ENCODE measurements at regions not wholly inside any gene's neighbourhood (a gene's known extent, or its start where the extent isn't known, plus 50 kb on each side); places are given as distances from the start of the nearest gene placed in this dataset.

DNA sequence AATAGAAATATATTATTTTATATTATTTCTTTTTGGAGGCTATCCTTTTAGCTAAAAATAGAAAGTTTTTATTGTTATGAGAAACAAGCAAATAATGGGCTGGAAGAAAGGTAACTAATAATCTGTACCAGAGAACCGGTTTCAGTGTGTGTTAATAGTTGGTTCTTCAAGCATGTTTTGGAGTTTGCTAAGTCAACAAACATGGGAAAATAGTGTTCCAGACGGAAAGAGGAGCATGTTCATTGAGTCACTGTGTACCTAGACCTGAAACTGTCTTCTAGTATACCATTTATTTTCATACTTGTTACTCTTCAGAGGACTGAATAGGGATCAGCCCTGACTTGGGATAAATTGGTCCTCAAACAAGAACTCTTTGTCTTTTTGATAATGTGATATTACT is 134.5 kb upstream of the CWC22 start (continued):
- TF ChIP-seq, protein P1, sequence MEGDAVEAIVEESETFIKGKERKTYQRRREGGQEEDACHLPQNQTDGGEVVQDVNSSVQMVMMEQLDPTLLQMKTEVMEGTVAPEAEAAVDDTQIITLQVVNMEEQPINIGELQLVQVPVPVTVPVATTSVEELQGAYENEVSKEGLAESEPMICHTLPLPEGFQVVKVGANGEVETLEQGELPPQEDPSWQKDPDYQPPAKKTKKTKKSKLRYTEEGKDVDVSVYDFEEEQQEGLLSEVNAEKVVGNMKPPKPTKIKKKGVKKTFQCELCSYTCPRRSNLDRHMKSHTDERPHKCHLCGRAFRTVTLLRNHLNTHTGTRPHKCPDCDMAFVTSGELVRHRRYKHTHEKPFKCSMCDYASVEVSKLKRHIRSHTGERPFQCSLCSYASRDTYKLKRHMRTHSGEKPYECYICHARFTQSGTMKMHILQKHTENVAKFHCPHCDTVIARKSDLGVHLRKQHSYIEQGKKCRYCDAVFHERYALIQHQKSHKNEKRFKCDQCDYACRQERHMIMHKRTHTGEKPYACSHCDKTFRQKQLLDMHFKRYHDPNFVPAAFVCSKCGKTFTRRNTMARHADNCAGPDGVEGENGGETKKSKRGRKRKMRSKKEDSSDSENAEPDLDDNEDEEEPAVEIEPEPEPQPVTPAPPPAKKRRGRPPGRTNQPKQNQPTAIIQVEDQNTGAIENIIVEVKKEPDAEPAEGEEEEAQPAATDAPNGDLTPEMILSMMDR (IDR thresholded peaks at IDR 0.05): no peak
- TF ChIP-seq RCOR1 (IDR thresholded peaks at IDR 0.05; ENCODE audit: low read length) (no peak), SMC3 (IDR thresholded peaks at IDR 0.05; ENCODE audit: low read depth, low read length) (no peak), JUND (IDR thresholded peaks at IDR 0.05) (no peak), FOXJ3 (CRISPR knock-in tag; IDR thresholded peaks at IDR 0.05) (no peak), FOSL2 (IDR thresholded peaks at IDR 0.05; ENCODE audit: borderline replicate concordance, low read depth) (no peak)
- TF ChIP-seq, protein P2, sequence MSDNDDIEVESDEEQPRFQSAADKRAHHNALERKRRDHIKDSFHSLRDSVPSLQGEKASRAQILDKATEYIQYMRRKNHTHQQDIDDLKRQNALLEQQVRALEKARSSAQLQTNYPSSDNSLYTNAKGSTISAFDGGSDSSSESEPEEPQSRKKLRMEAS (IDR thresholded peaks at IDR 0.05; ENCODE audit: low read depth): no peak

DNA sequence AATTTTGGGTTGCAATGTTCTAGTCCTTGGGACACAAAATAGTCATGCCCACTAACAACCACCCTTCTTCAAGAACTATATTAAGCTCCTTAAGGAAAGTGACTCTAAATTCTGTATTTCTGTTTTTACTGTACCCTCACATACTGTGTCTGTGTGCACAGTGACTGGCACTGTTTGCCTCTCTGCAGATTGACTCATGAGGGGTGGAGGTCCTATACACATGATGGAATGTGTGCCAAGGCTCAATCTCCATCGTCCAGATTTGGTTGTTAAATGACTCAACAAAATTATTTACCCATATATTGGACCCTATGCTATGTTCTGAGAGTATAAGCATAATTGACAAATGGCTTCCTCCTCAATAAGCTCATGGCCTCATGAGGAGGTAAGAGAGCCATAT is 126.6 kb upstream of the CWC22 start:
- no peaks in the 10 kb centered on the region for H3K27me3 ChIP-seq (ENCODE audit: insufficient read depth)
- CTCF ChIA-PET: interaction anchor here (1.9 kb wide), 1 partner anchor 10 kb away, joined by 8 read pairs; no protein-coding TSS in a partner anchor
- H3K27ac ChIP-seq (ENCODE audit: low read depth in 2 of 2, low read length in 1 of 2): no peak overlapping the region
- H3F3A ChIP-seq (replicated peaks; ENCODE audit: insufficient read depth): peaks cover 5% of the 10 kb centered on the region
- H3K9me3 ChIP-seq: no peaks in the 10 kb centered on the region
- H3K9me2 ChIP-seq: no peaks in the 10 kb centered on the region
- POLR2A ChIA-PET: no interaction called here
- no peaks in the 10 kb centered on the region for H3K36me3 ChIP-seq (replicated peaks in 1 of 2; ENCODE audit: control insufficient read depth in 1 of 2, insufficient read depth in 2 of 2, low read length in 1 of 2)
- peaks cover 0 to 10% of the 10 kb centered on the region in 2 experiments; a peak in 1 of 4 replicates for H3K4me1 ChIP-seq (ENCODE audit: control insufficient read depth in 1 of 2, insufficient read depth in 2 of 2, low read depth in 1 of 2, low read length in 1 of 2)
- TF ChIP-seq, protein P1 (IDR thresholded peaks at IDR 0.05): no peak
- TF ChIP-seq, protein P3, sequence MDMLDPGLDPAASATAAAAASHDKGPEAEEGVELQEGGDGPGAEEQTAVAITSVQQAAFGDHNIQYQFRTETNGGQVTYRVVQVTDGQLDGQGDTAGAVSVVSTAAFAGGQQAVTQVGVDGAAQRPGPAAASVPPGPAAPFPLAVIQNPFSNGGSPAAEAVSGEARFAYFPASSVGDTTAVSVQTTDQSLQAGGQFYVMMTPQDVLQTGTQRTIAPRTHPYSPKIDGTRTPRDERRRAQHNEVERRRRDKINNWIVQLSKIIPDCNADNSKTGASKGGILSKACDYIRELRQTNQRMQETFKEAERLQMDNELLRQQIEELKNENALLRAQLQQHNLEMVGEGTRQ (IDR thresholded peaks at IDR 0.05; ENCODE audit: borderline replicate concordance, low read depth, low read length): no peak
- TF ChIP-seq GATA2 (CRISPR knock-in tag; IDR thresholded peaks at IDR 0.05) (no peak), FOXM1 (IDR thresholded peaks at IDR 0.05; ENCODE audit: low read depth) (no peak), POLR2AphosphoS5 (IDR thresholded peaks at IDR 0.05; ENCODE audit: low read depth, low read length) (no peak), FOSL2 (IDR thresholded peaks at IDR 0.05; ENCODE audit: borderline replicate concordance, low read depth) (no peak), TCF12 (IDR thresholded peaks at IDR 0.05) (no peak)
- TF ChIP-seq, protein P4, sequence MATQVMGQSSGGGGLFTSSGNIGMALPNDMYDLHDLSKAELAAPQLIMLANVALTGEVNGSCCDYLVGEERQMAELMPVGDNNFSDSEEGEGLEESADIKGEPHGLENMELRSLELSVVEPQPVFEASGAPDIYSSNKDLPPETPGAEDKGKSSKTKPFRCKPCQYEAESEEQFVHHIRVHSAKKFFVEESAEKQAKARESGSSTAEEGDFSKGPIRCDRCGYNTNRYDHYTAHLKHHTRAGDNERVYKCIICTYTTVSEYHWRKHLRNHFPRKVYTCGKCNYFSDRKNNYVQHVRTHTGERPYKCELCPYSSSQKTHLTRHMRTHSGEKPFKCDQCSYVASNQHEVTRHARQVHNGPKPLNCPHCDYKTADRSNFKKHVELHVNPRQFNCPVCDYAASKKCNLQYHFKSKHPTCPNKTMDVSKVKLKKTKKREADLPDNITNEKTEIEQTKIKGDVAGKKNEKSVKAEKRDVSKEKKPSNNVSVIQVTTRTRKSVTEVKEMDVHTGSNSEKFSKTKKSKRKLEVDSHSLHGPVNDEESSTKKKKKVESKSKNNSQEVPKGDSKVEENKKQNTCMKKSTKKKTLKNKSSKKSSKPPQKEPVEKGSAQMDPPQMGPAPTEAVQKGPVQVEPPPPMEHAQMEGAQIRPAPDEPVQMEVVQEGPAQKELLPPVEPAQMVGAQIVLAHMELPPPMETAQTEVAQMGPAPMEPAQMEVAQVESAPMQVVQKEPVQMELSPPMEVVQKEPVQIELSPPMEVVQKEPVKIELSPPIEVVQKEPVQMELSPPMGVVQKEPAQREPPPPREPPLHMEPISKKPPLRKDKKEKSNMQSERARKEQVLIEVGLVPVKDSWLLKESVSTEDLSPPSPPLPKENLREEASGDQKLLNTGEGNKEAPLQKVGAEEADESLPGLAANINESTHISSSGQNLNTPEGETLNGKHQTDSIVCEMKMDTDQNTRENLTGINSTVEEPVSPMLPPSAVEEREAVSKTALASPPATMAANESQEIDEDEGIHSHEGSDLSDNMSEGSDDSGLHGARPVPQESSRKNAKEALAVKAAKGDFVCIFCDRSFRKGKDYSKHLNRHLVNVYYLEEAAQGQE (IDR thresholded peaks at IDR 0.05; ENCODE audit: low read depth, low read length): no peak
- TF ChIP-seq, protein P5, sequence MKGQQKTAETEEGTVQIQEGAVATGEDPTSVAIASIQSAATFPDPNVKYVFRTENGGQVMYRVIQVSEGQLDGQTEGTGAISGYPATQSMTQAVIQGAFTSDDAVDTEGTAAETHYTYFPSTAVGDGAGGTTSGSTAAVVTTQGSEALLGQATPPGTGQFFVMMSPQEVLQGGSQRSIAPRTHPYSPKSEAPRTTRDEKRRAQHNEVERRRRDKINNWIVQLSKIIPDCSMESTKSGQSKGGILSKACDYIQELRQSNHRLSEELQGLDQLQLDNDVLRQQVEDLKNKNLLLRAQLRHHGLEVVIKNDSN (IDR thresholded peaks at IDR 0.05; ENCODE audit: borderline replicate concordance, low read depth): no peak
- no peaks in the 10 kb centered on the region for H4K20me1 ChIP-seq (ENCODE audit: insufficient read depth)
- no peak overlapping the region for H3K4me3 ChIP-seq (ENCODE audit: low read depth in 2 of 2, low read length in 1 of 2)
- no peak overlapping the region for H3K9ac ChIP-seq
- 0% methylated on average over 1 of the region's 1 CpG for WGBS (ENCODE audit: low lambda C conversion rate)
- H3K79me2 ChIP-seq (ENCODE audit: insufficient read depth): no peaks in the 10 kb centered on the region
- no peak for DNase-seq
- no peak overlapping the region for H2AFZ ChIP-seq (ENCODE audit: low read depth)
- no peak overlapping the region for H3K4me2 ChIP-seq

Data from SK-N-SH (cell line).